ENCODE measurements at regions not wholly inside any gene's neighbourhood (a gene's known extent, or its start where the extent isn't known, plus 50 kb on each side); places are given as distances from the start of the nearest gene placed in this dataset.
A peak's percentile ranks its signal among the peaks of the same experiment; 100 is the strongest.

DNA sequence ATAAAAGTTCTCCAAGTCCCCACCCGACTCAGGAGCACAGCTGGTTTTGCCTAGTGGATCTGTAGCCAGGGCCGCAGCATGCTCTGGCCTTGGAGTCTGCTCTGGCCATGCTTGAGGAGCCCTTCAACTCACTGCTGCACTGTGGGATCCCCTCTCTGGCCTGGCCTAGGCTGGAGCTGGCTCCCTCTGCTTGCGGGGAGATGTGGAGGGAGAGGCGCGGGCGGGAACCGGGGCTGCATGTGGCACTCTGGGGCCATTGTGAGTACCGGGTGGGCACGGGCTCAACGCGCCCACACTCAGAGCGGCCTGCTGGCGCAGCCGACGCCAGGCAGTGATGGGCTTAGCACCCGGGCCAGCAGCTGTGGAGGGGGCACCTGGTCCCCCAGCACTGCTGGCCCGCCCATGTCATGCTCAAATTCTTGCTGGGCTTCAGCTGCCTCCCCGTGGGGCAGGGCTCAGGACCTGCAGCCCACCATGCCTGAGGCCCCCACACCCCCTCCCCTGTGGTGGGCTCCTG, 57.0 kb upstream of the ATP12A start:
- TF ChIP-seq EP300 (IDR thresholded peaks at IDR 0.05) (no peak), POLR2A (IDR thresholded peaks at IDR 0.05) (no peak)
- TF ChIP-seq, protein P1, sequence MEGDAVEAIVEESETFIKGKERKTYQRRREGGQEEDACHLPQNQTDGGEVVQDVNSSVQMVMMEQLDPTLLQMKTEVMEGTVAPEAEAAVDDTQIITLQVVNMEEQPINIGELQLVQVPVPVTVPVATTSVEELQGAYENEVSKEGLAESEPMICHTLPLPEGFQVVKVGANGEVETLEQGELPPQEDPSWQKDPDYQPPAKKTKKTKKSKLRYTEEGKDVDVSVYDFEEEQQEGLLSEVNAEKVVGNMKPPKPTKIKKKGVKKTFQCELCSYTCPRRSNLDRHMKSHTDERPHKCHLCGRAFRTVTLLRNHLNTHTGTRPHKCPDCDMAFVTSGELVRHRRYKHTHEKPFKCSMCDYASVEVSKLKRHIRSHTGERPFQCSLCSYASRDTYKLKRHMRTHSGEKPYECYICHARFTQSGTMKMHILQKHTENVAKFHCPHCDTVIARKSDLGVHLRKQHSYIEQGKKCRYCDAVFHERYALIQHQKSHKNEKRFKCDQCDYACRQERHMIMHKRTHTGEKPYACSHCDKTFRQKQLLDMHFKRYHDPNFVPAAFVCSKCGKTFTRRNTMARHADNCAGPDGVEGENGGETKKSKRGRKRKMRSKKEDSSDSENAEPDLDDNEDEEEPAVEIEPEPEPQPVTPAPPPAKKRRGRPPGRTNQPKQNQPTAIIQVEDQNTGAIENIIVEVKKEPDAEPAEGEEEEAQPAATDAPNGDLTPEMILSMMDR (IDR thresholded peaks at IDR 0.05): no peak
- no peaks in the 10 kb centered on the region for H3K27me3 ChIP-seq
- H3K36me3 ChIP-seq: no peaks in the 10 kb centered on the region
- WGBS, 2 donors: 92 to 96% methylated on average over 11 to 16 of the region's 18 CpGs
- H3K4me3 ChIP-seq: no peak overlapping the region
- peaks cover 0 to 15% (median 0%) of the 10 kb centered on the region in 4 donors for H3K4me1 ChIP-seq
- no peaks in the 10 kb centered on the region for H3K9me3 ChIP-seq
- no peak for DNase-seq (ENCODE audit: low spot score in 2 of 2)
- no peak overlapping the region for H3K27ac ChIP-seq

DNA sequence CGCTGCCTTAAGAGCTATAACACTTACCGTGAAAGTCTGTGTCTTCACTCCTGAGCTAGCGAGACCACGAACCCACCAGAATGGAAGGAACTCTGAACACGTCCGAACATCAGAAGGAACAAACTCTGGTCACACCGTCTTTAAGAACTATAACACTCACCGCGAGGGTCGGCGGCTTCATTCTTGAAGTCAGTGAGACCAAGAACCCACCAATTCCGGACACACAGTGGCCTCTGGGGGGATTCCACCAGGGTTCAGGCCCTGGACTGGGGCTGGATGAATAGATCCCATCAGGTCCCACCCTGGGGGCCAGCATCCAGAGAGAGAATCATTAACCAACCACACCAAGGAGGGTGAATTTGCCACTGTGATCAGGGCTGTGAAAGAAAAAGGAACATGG, 55.8 kb upstream of the ATP12A start:
- no peak overlapping the region for H3K4me3 ChIP-seq
- no peak overlapping the region for H3K27ac ChIP-seq
- WGBS, 2 donors: 75 to 94% methylated on average over 11 to 12 of the region's 12 CpGs
- H3K27me3 ChIP-seq: no peaks in the 10 kb centered on the region
- TF ChIP-seq POLR2A (IDR thresholded peaks at IDR 0.05) (no peak), EP300 (IDR thresholded peaks at IDR 0.05) (no peak)
- TF ChIP-seq, protein P1 (IDR thresholded peaks at IDR 0.05): no peak
- peaks cover 0 to 10% (median 0%) of the 10 kb centered on the region in 4 donors for H3K4me1 ChIP-seq
- H3K36me3 ChIP-seq: no peaks in the 10 kb centered on the region
- DNase-seq (ENCODE audit: low spot score in 2 of 2): no peak
- no peaks in the 10 kb centered on the region for H3K9me3 ChIP-seq

DNA sequence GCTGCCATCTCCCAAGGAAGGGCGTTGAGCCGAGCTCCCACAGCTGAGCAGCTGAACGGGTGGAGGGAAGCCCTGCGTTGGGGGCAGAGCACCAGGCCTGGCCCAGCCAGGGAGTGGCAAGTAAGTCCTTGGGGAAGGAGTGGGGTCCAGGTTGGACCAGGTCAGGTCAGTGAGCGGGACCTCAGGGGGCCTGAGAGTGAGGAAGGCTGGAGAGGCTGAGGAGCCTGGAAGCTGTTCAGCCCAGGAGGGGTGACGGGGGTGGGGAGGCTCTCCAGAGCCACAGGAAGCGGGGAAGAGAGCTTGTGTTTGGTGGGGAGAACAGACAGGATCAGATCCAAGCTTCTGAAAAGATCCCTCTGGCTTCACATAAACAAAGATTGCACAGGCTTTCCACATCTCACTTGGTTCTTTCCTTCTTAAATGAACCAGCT, 55.4 kb upstream of the ATP12A start:
- WGBS, 2 donors: 71 to 86% methylated on average over 7 of the region's 7 CpGs
- no peak for DNase-seq (ENCODE audit: low spot score in 2 of 2)

DNA sequence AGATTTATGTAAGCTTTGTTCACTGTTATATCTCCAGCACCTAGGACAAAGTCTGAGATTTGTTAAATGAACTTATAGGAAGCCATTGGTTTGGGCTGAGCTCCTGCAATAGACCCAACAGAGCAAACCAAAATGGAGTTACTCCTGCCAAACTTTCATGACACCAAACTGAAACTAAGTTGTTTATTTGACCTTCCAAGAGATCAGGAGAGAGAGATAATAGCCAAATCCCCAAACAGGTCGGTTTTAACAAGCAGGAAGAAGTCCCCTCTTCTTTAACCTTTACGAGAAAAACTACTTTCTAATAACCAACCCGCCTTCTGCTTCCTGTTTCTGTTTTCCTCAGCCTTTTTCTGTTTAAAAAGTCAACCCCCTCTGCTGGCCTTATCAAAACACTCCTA, 54.9 kb upstream of the ATP12A start:
- WGBS, 2 donors: 49 to 51% methylated on average over 3 of the region's 3 CpGs
- Histone ChIP-seq H3K4me1 (peaks cover 0 to 10% (median 0%) of the 10 kb centered on the region in 4 donors), H3K27me3 (no peaks in the 10 kb centered on the region), H3K9me3 (no peaks in the 10 kb centered on the region), H3K36me3 (no peaks in the 10 kb centered on the region), H3K27ac (peak overlapping the region in 1 of 4 donors; percentile 20), H3K4me3 (no peak overlapping the region)
- TF ChIP-seq POLR2A (IDR thresholded peaks at IDR 0.05) (no peak), EP300 (IDR thresholded peaks at IDR 0.05) (no peak)
- TF ChIP-seq, protein P1 (IDR thresholded peaks at IDR 0.05): no peak
- DNase-seq (ENCODE audit: low spot score in 2 of 2): no peak

More for the DNA sequence above, 55.4 kb upstream of the ATP12A start:
- TF ChIP-seq EP300 (IDR thresholded peaks at IDR 0.05) (no peak), POLR2A (IDR thresholded peaks at IDR 0.05) (no peak)
- TF ChIP-seq, protein P1 (IDR thresholded peaks at IDR 0.05): no peak
- Histone ChIP-seq H3K36me3 (no peaks in the 10 kb centered on the region), H3K9me3 (no peaks in the 10 kb centered on the region), H3K4me1 (peaks cover 0 to 10% (median 0%) of the 10 kb centered on the region in 4 donors), H3K27me3 (no peaks in the 10 kb centered on the region), H3K4me3 (no peak overlapping the region), H3K27ac (no peak overlapping the region)

DNA sequence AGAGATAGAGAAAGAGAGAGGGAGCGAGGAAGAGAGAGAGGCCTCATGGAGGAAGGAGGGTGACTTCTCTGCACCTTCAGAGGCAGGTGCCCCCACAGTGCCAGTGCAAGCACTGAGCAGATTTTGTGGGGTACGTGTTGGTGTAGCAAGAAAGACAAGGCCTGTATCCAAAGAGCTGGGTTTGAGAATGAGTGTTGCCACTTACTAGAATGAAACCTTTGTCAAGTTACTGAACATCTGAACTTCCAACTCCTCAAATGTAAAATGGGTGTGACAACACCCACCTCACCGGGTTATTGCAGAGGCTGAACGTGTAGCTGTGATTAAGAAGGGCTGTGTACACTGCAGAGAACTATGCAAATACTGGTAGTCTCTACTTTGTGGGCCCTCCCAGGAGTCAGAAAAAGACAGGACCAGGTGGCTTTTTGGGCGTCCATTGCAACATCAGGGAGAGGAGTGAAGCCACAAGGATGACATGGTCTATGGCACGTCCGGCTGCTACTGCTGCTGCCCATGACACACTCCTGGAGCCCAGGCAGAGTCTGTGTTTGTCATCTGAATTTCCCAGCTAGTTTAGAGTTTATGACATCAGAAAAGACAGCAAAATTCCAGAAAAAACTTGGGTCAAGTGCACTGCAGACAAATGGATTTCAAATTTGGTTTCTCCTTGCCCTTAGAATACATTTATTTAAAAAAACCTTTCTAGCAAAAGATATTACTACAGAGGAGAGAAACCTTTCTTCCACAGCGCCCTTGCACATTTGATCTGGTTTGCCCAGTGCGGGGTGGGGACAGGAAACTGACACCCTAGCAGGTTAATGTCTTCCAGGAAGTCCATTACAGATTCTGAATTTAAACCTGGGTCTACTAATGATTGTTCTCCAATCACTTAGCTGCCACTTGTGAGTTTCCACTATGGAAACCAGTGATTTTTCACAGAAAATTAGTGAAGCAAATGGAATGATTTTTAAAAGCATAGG, 54.0 kb upstream of the ATP12A start:
- Histone ChIP-seq H3K27ac (peak overlapping the region in 1 of 4 donors; percentile 20), H3K27me3 (no peaks in the 10 kb centered on the region), H3K9me3 (no peaks in the 10 kb centered on the region), H3K4me3 (no peak overlapping the region), H3K36me3 (no peaks in the 10 kb centered on the region), H3K4me1 (peaks cover 0 to 10% (median 0%) of the 10 kb centered on the region in 4 donors)
- DNase-seq (ENCODE audit: low spot score in 2 of 2): no peak
- TF ChIP-seq POLR2A (IDR thresholded peaks at IDR 0.05) (no peak), EP300 (IDR thresholded peaks at IDR 0.05) (no peak)
- WGBS, 2 donors: 85 to 87% methylated on average over 9 of the region's 9 CpGs
